ENCODE measurements at regions not wholly inside any gene's neighbourhood (a gene's known extent, or its start where the extent isn't known, plus 50 kb on each side); places are given as distances from the start of the nearest gene placed in this dataset.

- intact Hi-C loops (cut with micrococcal nuclease) = no loop called here
- no peaks in the 10 kb centered on the region for H3K4me1 Mint-ChIP-seq
- 82% methylated on average over 3 of the region's 6 CpGs for WGBS (ENCODE audit: insufficient coverage)
- H3K9ac ChIP-seq (ENCODE audit: insufficient read depth, low read length, poor library complexity, severe bottlenecking) = no peak overlapping the region
- H3K9me3 Mint-ChIP-seq = no peaks in the 10 kb centered on the region
- TF ChIP-seq CTCF (IDR thresholded peaks at IDR 0.05) = no peak
- H3K4me1 ChIP-seq (ENCODE audit: control insufficient read depth in 1 of 2, insufficient read depth in 2 of 2, low read length in 2 of 2) = no peaks in the 10 kb centered on the region
- H3K27me3 Mint-ChIP-seq (ENCODE audit: low read depth in 3 of 3) = peaks cover 3 to 17% (median 9%) of the 10 kb centered on the region in 3 donors
- H3K27ac Mint-ChIP-seq = no peak overlapping the region
- H3K36me3 Mint-ChIP-seq = no peaks in the 10 kb centered on the region
- no peaks in the 10 kb centered on the region for H3K9me3 ChIP-seq (replicated peaks in 1 of 2; ENCODE audit: control insufficient read depth in 1 of 2, insufficient read depth in 1 of 2, low read length in 2 of 2)
- H3K27me3 ChIP-seq (ENCODE audit: control insufficient read depth in 2 of 2, insufficient read depth in 2 of 2, low read length in 2 of 2) = peaks cover 0 to 2% of the 10 kb centered on the region in 2 donors
- no peak overlapping the region for H3K27ac ChIP-seq (ENCODE audit: low read depth in 1 of 2, low read length in 2 of 2)
- no peak overlapping the region for H3K4me3 ChIP-seq (replicated peaks in 1 of 3; ENCODE audit: low read depth in 2 of 3, low read length in 3 of 3)
- no peak for DNase-seq
- no peaks in the 10 kb centered on the region for H4K20me1 ChIP-seq (ENCODE audit: insufficient read depth, low read length)
- no peaks in the 10 kb centered on the region for H3K79me2 ChIP-seq (ENCODE audit: insufficient read depth, low read length)
- no peak overlapping the region for H3K4me3 Mint-ChIP-seq
- H3K36me3 ChIP-seq (replicated peaks in 1 of 2; ENCODE audit: control insufficient read depth in 1 of 2, insufficient read depth in 2 of 2, low read length in 2 of 2) = no peaks in the 10 kb centered on the region
- no peak overlapping the region for H3K4me2 ChIP-seq (replicated peaks; ENCODE audit: extremely low read depth, low read length, poor library complexity, severe bottlenecking)
- no peak overlapping the region for H2AFZ ChIP-seq (ENCODE audit: insufficient read depth, low read depth, low read length, poor library complexity, severe bottlenecking)
Measured at GRCh38 chr9:95757439-95757838, 118.1 kb upstream of the ERCC6L2 start.

GRCh38 chr9:95756986-95757385, 118.5 kb upstream of the ERCC6L2 start:
- Histone ChIP-seq H3K36me3 (replicated peaks in 1 of 2; ENCODE audit: control insufficient read depth in 1 of 2, insufficient read depth in 2 of 2, low read length in 2 of 2) (no peaks in the 10 kb centered on the region), H3K9ac (ENCODE audit: insufficient read depth, low read length, poor library complexity, severe bottlenecking) (no peak overlapping the region), H3K9me3 (replicated peaks in 1 of 2; ENCODE audit: control insufficient read depth in 1 of 2, insufficient read depth in 1 of 2, low read length in 2 of 2) (no peaks in the 10 kb centered on the region), H3K27ac (ENCODE audit: low read depth in 1 of 2, low read length in 2 of 2) (no peak overlapping the region), H2AFZ (ENCODE audit: insufficient read depth, low read depth, low read length, poor library complexity, severe bottlenecking) (no peak overlapping the region), H3K27me3 (ENCODE audit: control insufficient read depth in 2 of 2, insufficient read depth in 2 of 2, low read length in 2 of 2) (peaks cover 0 to 6% of the 10 kb centered on the region in 2 donors), H3K79me2 (ENCODE audit: insufficient read depth, low read length) (no peaks in the 10 kb centered on the region), H3K4me1 (ENCODE audit: control insufficient read depth in 1 of 2, insufficient read depth in 2 of 2, low read length in 2 of 2) (no peaks in the 10 kb centered on the region), H3K4me3 (replicated peaks in 1 of 3; ENCODE audit: low read depth in 2 of 3, low read length in 3 of 3) (no peak overlapping the region), H4K20me1 (ENCODE audit: insufficient read depth, low read length) (no peaks in the 10 kb centered on the region), H3K4me2 (replicated peaks; ENCODE audit: extremely low read depth, low read length, poor library complexity, severe bottlenecking) (no peak overlapping the region)
- intact Hi-C loops (cut with micrococcal nuclease) = no loop called here
- Mint-ChIP-seq H3K4me3 (no peak overlapping the region), H3K9me3 (no peaks in the 10 kb centered on the region), H3K27ac (no peak overlapping the region), H3K36me3 (no peaks in the 10 kb centered on the region), H3K27me3 (ENCODE audit: low read depth in 3 of 3) (peaks cover 2 to 21% (median 9%) of the 10 kb centered on the region in 3 donors), H3K4me1 (no peaks in the 10 kb centered on the region)
- no CpG with 5 or more reads among the region's 4 CpGs for WGBS (ENCODE audit: insufficient coverage)
- TF ChIP-seq CTCF (IDR thresholded peaks at IDR 0.05) = no peak
- no peak for DNase-seq
